ENCODE measurements at regions not wholly inside any gene's neighbourhood (a gene's known extent, or its start where the extent isn't known, plus 50 kb on each side); places are given as distances from the start of the nearest gene placed in this dataset.
"Not testable (repeated sequence)": the region's sequence is repeated elsewhere in the genome, so short reads cannot be mapped to it uniquely, and the experiment has no call there.

GRCh38 chr3:104901396-104901795, 465.3 kb upstream of the ALCAM start:
- no peak for DNase-seq

- DNase-seq: no peak
Observed at GRCh38 chr3:104903064-104903463, 463.6 kb upstream of the ALCAM start.

GRCh38 chr3:104906001-104906639, 460.6 kb upstream of the ALCAM start:
- no peak for DNase-seq

GRCh38 chr3:104907507-104907906, 459.2 kb upstream of the ALCAM start:
- DNase-seq: no peak

GRCh38 chr3:104908761-104909160, 457.9 kb upstream of the ALCAM start:
- DNase-seq: peak; percentile 90 to 91

- peak; percentile 98 to 99 for DNase-seq
Observed at GRCh38 chr3:104909198-104909597, 457.5 kb upstream of the ALCAM start.

- DNase-seq: peak; percentile 54 to 61
Observed at GRCh38 chr3:104909721-104910120, 457.0 kb upstream of the ALCAM start.

GRCh38 chr3:104911376-104911775, 455.3 kb upstream of the ALCAM start:
- DNase-seq: no peak

GRCh38 chr3:104916971-104917370, 449.7 kb upstream of the ALCAM start:
- no peak for DNase-seq

GRCh38 chr3:104920512-104920911, 446.2 kb upstream of the ALCAM start:
- DNase-seq: no peak

GRCh38 chr3:104933972-104934371, 432.7 kb upstream of the ALCAM start:
- DNase-seq: no peak

GRCh38 chr3:104935613-104936012, 431.1 kb upstream of the ALCAM start:
- DNase-seq: no peak

GRCh38 chr3:104939196-104939595, 427.5 kb upstream of the ALCAM start:
- no peak for DNase-seq

- DNase-seq: no peak
Observed at GRCh38 chr3:104941785-104942184, 424.9 kb upstream of the ALCAM start.

- no peak for DNase-seq
Observed at GRCh38 chr3:104943974-104944373, 422.7 kb upstream of the ALCAM start.

GRCh38 chr3:104947943-104948342, 418.8 kb upstream of the ALCAM start:
- DNase-seq: no peak

GRCh38 chr3:104949810-104950209, 416.9 kb upstream of the ALCAM start:
- DNase-seq: not testable (repeated sequence)

- no peak for DNase-seq
Observed at GRCh38 chr3:104951426-104951825, 415.3 kb upstream of the ALCAM start.

GRCh38 chr3:104952146-104952972, 414.4 kb upstream of the ALCAM start:
- no peak for DNase-seq

GRCh38 chr3:104956620-104957345, 409.9 kb upstream of the ALCAM start:
- no peak for DNase-seq

- DNase-seq: no peak
Observed at GRCh38 chr3:104960579-104960978, 406.1 kb upstream of the ALCAM start.

GRCh38 chr3:104961851-104962250, 404.9 kb upstream of the ALCAM start:
- DNase-seq: no peak

- no peak for DNase-seq
Observed at GRCh38 chr3:104974316-104974715, 392.4 kb upstream of the ALCAM start.

GRCh38 chr3:104977719-104978118, 389.0 kb upstream of the ALCAM start:
- no peak for DNase-seq

Measured in NCI-H526 (cell line).